ENCODE measurements at regions not wholly inside any gene's neighbourhood (a gene's known extent, or its start where the extent isn't known, plus 50 kb on each side); places are given as distances from the start of the nearest gene placed in this dataset.

DNA sequence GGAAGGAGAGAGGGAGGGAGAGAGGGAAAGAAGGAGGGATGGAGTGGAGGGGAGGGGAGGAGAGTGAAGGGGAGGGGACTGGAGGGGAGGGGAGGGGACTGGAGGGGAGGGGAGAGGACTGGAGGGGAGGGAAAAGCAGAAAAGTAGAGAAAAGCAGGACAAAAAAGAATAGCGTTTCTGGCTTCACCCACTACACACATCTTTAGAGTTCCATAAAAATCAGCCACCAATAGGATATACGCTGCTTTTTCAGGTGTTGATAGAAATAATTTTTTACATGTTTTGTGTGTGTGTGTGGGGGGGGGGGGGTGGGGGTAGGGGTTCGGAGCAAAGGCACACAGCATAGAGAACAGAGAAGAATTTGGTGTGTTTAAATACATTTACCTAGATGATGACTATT is 1259.1 kb downstream of the EPHA7 start:
- TF ChIP-seq POLR2A (IDR thresholded peaks at IDR 0.05; ENCODE audit: control extremely low read depth in 1 of 2, low read depth in 2 of 2, low read length in 2 of 2): no peak
- no peak for TF ChIP-seq CEBPB (IDR thresholded peaks at IDR 0.05; ENCODE audit: low read depth, low read length)
- TF ChIP-seq RBBP5 (IDR thresholded peaks at IDR 0.05; ENCODE audit: borderline replicate concordance, low read depth, low read length): no peak
- no peak for TF ChIP-seq CREB1 (IDR thresholded peaks at IDR 0.05)

Data from H1 (cell line).